GM06990 (cell line): ENCODE measurements at regions not wholly inside any gene's neighbourhood (a gene's known extent, or its start where the extent isn't known, plus 50 kb on each side); places are given as distances from the start of the nearest gene placed in this dataset.

Experiments
- DNase-seq: peaks from one replicate; pipeline ENCODE4 v3.0.0-alpha.2; 2011; ENCODE audit not compliant: insufficient read length; ENCODE audit errors: extremely low read depth
- H3K27me3 ChIP-seq: replicated peaks from 2 replicates; pipeline ENCODE4 v1.6.0; 2011; ENCODE audit warnings: low read length; ENCODE audit not compliant: control insufficient read depth, insufficient read depth
- H3K36me3 ChIP-seq: 2 replicates; pipeline ENCODE4 v1.5.1; 2011; ENCODE audit warnings: low read length; ENCODE audit not compliant: control insufficient read depth, insufficient read depth
- H3K4me3 ChIP-seq: replicated peaks from 2 replicates; pipeline ENCODE4 v1.5.1; 2011; ENCODE audit warnings: low read depth, mild to moderate bottlenecking, control low read depth, low read length
- TF ChIP-seq, protein P1 (sequence below): IDR thresholded peaks from 2 replicates; pipeline ENCODE4 v1.5.1; 2011; ENCODE audit warnings: low read length, control low read depth, mild to moderate bottlenecking, inconsistent platforms; ENCODE audit not compliant: insufficient read depth, poor library complexity, severe bottlenecking

- no peak overlapping the region for H3K4me3 ChIP-seq
- no peaks in the 10 kb centered on the region for H3K27me3 ChIP-seq
- no peaks in the 10 kb centered on the region for H3K36me3 ChIP-seq
- DNase-seq, result no peak
- TF ChIP-seq, protein P1, sequence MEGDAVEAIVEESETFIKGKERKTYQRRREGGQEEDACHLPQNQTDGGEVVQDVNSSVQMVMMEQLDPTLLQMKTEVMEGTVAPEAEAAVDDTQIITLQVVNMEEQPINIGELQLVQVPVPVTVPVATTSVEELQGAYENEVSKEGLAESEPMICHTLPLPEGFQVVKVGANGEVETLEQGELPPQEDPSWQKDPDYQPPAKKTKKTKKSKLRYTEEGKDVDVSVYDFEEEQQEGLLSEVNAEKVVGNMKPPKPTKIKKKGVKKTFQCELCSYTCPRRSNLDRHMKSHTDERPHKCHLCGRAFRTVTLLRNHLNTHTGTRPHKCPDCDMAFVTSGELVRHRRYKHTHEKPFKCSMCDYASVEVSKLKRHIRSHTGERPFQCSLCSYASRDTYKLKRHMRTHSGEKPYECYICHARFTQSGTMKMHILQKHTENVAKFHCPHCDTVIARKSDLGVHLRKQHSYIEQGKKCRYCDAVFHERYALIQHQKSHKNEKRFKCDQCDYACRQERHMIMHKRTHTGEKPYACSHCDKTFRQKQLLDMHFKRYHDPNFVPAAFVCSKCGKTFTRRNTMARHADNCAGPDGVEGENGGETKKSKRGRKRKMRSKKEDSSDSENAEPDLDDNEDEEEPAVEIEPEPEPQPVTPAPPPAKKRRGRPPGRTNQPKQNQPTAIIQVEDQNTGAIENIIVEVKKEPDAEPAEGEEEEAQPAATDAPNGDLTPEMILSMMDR, result no peak
These were observed 346.9 kb downstream of the RNF144B start for GRCh38 chr6:18733921-18734550.

DNA sequence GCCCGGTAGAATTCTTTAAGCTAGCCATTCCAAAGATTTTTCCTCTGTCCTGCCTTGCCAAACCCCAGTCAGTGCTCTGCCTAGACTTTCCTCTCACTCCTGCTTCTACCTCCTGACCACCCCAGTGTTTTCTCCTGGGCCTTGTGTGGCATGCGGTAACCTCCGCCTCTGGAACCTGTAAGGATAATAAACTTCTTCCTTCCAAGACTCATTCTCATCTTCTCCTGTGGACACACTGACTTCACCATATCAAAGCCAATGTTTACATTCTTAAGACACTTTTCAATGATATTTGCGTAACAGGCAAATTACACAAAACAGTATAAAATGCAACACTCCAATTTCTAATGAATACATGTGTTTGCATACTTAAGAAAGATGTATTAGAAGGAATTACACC lies 354.6 kb downstream of the RNF144B start:
- TF ChIP-seq, protein P1, result no peak
- Histone ChIP-seq H3K36me3 (no peaks in the 10 kb centered on the region), H3K27me3 (no peaks in the 10 kb centered on the region), H3K4me3 (no peak overlapping the region)
- no peak for DNase-seq

DNA sequence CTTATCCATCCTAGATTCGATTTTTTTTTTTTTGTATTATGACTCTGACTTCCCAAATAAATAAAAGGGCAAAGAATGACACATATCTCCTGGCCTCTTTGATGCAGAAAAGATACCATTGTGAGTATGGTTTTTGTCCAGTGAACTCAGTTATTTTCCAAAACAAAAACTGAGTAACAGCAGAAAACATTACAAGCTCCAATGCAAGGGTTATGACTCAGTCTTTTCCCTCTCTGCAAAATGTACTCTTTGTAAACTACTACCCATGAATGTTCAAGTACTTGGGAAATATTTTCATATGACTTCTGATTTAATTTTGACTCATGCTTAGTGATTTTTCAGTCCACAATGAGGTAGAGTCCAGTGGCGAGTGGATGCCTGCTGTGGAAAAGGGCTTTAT lies 355.3 kb downstream of the RNF144B start:
- DNase-seq, result no peak
- TF ChIP-seq, protein P1, result no peak
- Histone ChIP-seq H3K4me3 (no peak overlapping the region), H3K36me3 (no peaks in the 10 kb centered on the region), H3K27me3 (no peaks in the 10 kb centered on the region)

GRCh38 chr6:18746727-18747126 lies 359.6 kb downstream of the RNF144B start:
- Histone ChIP-seq H3K36me3 (no peaks in the 10 kb centered on the region), H3K27me3 (no peaks in the 10 kb centered on the region), H3K4me3 (no peak overlapping the region)
- DNase-seq, result no peak
- TF ChIP-seq, protein P1, result no peak

- Histone ChIP-seq H3K27me3 (no peaks in the 10 kb centered on the region), H3K36me3 (no peaks in the 10 kb centered on the region), H3K4me3 (no peak overlapping the region)
- TF ChIP-seq, protein P1, result no peak
- no peak for DNase-seq
These were observed 361.2 kb downstream of the RNF144B start for GRCh38 chr6:18748314-18748713.
